Trophoblast cell (in vitro differentiated cells and primary cell): ENCODE measurements at regions not wholly inside any gene's neighbourhood (a gene's known extent, or its start where the extent isn't known, plus 50 kb on each side); places are given as distances from the start of the nearest gene placed in this dataset.

Experiments used
- DNase-seq, 2 donors: peaks; one replicate each; pipeline ENCODE4 v3.0.0-alpha.2; 2016
- H2AFZ ChIP-seq: 2 replicates; pipeline ENCODE4 v1.6.1; 2013; ENCODE audit warnings: low read length, moderate library complexity, mild to moderate bottlenecking; ENCODE audit not compliant: insufficient read depth, poor library complexity
- H2AK5ac ChIP-seq: 2 replicates; pipeline ENCODE4 v1.6.1; 2013; ENCODE audit warnings: mild to moderate bottlenecking, low read length
- H2BK120ac ChIP-seq: 2 replicates; pipeline ENCODE4 v1.6.1; 2013; ENCODE audit warnings: low read length, mild to moderate bottlenecking, moderate library complexity; ENCODE audit not compliant: insufficient read depth, poor library complexity
- H2BK12ac ChIP-seq: 2 replicates; pipeline ENCODE4 v1.6.1; 2013; ENCODE audit warnings: mild to moderate bottlenecking, low read length, moderate library complexity
- H2BK5ac ChIP-seq: 2 replicates; pipeline ENCODE4 v1.6.1; 2013; ENCODE audit warnings: low read length, low read depth, moderate library complexity, mild to moderate bottlenecking; ENCODE audit not compliant: poor library complexity
- H3K14ac ChIP-seq: 2 replicates; pipeline ENCODE4 v1.6.1; 2013; ENCODE audit warnings: mild to moderate bottlenecking, low read length
- H3K18ac ChIP-seq: 2 replicates; pipeline ENCODE4 v1.6.1; 2013; ENCODE audit warnings: mild to moderate bottlenecking, low read length
- H3K23ac ChIP-seq: 2 replicates; pipeline ENCODE4 v1.6.1; 2013; ENCODE audit warnings: low read length
- H3K27ac ChIP-seq: 2 replicates; pipeline ENCODE4 v1.5.1; 2013; ENCODE audit warnings: low read depth, mild to moderate bottlenecking, inconsistent platforms, low read length, moderate library complexity
- H3K27me3 ChIP-seq: 2 replicates; pipeline ENCODE4 v1.6.1; 2013; ENCODE audit warnings: inconsistent platforms, mild to moderate bottlenecking, low read length, moderate library complexity; ENCODE audit not compliant: insufficient read depth
- H3K36me3 ChIP-seq, 2 experiments: 1 replicate in 1 of 2; 2 replicates in 1 of 2; pipeline ENCODE4 v1.6.1; 2013; ENCODE audit warnings: low read length in 2 of 2, mild to moderate bottlenecking in 2 of 2, moderate library complexity in 1 of 2; ENCODE audit not compliant: insufficient read depth in 2 of 2, control insufficient read depth in 1 of 2
- H3K4ac ChIP-seq: 2 replicates; pipeline ENCODE4 v1.6.1; 2013; ENCODE audit warnings: low read depth, mild to moderate bottlenecking, low read length, moderate library complexity
- H3K4me1 ChIP-seq, 2 experiments: 1 replicate in 1 of 2; 2 replicates in 1 of 2; pipeline ENCODE4 v1.6.1; 2013; ENCODE audit warnings: low read length in 2 of 2, mild to moderate bottlenecking in 2 of 2, moderate library complexity in 1 of 2; ENCODE audit not compliant: insufficient read depth in 2 of 2, control insufficient read depth in 1 of 2
- H3K4me2 ChIP-seq: 2 replicates; pipeline ENCODE4 v1.6.1; 2013; ENCODE audit warnings: inconsistent platforms, mild to moderate bottlenecking, low read length, moderate library complexity
- H3K4me3 ChIP-seq: 2 replicates; pipeline ENCODE4 v1.5.1; 2013; ENCODE audit warnings: mild to moderate bottlenecking, low read depth, low read length, inconsistent platforms
- H3K79me1 ChIP-seq: one replicate; pipeline ENCODE4 v1.6.1; 2013; ENCODE audit warnings: low read length
- H3K79me2 ChIP-seq: 2 replicates; pipeline ENCODE4 v1.6.1; 2013; ENCODE audit warnings: low read length, mild to moderate bottlenecking; ENCODE audit not compliant: control insufficient read depth, insufficient read depth, poor library complexity
- H3K9ac ChIP-seq: 2 replicates; pipeline ENCODE4 v1.6.1; 2013; ENCODE audit warnings: mild to moderate bottlenecking, low read length
- H3K9me3 ChIP-seq: 2 replicates; pipeline ENCODE4 v1.6.1; 2013; ENCODE audit warnings: low read depth, mild to moderate bottlenecking, control low read depth, inconsistent platforms, low read length; ENCODE audit not compliant: insufficient read depth
- H4K12ac ChIP-seq: 2 replicates; pipeline ENCODE4 v1.6.1; 2013; ENCODE audit warnings: low read depth, mild to moderate bottlenecking, low read length, moderate library complexity
- H4K8ac ChIP-seq: 2 replicates; pipeline ENCODE4 v1.6.1; 2013; ENCODE audit warnings: low read depth, mild to moderate bottlenecking, low read length, moderate library complexity
- H4K91ac ChIP-seq: one replicate; pipeline ENCODE4 v1.6.1; 2013; ENCODE audit warnings: low read depth, mild to moderate bottlenecking, low read length, moderate library complexity
- WGBS: extraction: QIAGEN DNeasy Blood & Tissue Kit; methylation state at CpG from one replicate; pipeline ENCODE4 v1.1.7; 2013; ENCODE audit warnings: missing lambda C conversion rate; ENCODE audit not compliant: insufficient read length, insufficient coverage; ENCODE audit errors: extremely low coverage; 5-methylcytosine and 5-hydroxymethylcytosine counted together

DNA sequence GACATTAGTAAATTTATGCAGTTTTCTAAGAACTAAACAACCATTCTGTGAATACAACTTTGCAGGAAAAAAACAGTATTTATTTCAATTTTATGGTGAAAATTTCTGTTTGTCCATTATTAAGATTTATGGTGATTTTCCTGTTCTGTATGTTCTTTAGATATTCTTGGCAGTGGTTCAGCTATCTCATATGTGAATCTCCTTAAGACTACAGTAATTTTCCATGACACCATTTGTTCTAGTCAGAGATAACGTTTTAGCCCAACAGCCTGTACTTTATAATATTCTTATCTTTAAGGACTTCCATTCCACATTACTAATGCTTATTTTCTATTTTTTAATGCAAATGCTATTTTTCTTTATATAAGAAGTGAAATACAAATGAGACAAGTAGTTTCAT, 504.0 kb downstream of the RFPL4B start:
- Histone ChIP-seq H2AK5ac (no peak overlapping the region), H3K4me3 (no peak overlapping the region), H3K79me2 (no peaks in the 10 kb centered on the region), H3K4ac (no peak overlapping the region), H3K9ac (no peak overlapping the region), H3K4me1 (no peaks in the 10 kb centered on the region), H2BK12ac (no peak overlapping the region), H3K14ac (no peak overlapping the region), H3K79me1 (no peaks in the 10 kb centered on the region), H3K23ac (no peak overlapping the region), H4K91ac (no peak overlapping the region), H2BK5ac (no peak overlapping the region), H3K27ac (no peak overlapping the region), H3K9me3 (no peaks in the 10 kb centered on the region), H2AFZ (no peak overlapping the region), H4K8ac (no peak overlapping the region), H3K4me2 (no peak overlapping the region), H3K36me3 (no peaks in the 10 kb centered on the region), H2BK120ac (no peak overlapping the region), H3K18ac (no peak overlapping the region), H4K12ac (no peak overlapping the region), H3K27me3 (no peaks in the 10 kb centered on the region)
- DNase-seq: no peak
- no CpG with 5 or more reads among the region's 1 CpG for WGBS

DNA sequence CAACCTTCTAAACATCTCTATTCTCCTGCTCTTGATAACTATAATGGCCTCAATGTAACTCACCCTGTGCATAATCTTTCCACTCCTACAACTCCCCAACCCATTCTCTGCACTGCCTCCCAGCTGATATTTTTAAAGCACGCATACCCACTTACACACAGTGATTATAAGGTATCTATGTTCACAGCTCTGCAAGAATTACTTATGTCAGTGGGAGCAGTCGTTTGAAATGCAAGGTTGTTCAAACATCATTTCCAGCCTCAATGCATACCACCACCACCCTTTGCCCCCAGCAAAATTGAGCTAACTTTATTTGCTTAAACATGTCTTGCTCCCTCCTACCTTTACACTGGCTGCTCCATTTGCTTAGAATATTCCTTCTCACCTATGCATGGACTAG, 506.0 kb downstream of the RFPL4B start:
- Histone ChIP-seq H3K23ac (no peak overlapping the region), H3K4me2 (no peak overlapping the region), H4K8ac (no peak overlapping the region), H2BK5ac (no peak overlapping the region), H2AK5ac (no peak overlapping the region), H2BK120ac (no peak overlapping the region), H3K27me3 (no peaks in the 10 kb centered on the region), H3K14ac (no peak overlapping the region), H3K27ac (no peak overlapping the region), H2BK12ac (no peak overlapping the region), H2AFZ (no peak overlapping the region), H4K91ac (no peak overlapping the region), H3K4me3 (no peak overlapping the region), H3K18ac (no peak overlapping the region), H3K36me3 (no peaks in the 10 kb centered on the region), H3K9me3 (no peaks in the 10 kb centered on the region), H3K9ac (no peak overlapping the region), H3K4me1 (no peaks in the 10 kb centered on the region), H3K4ac (no peak overlapping the region), H3K79me2 (no peaks in the 10 kb centered on the region), H3K79me1 (no peaks in the 10 kb centered on the region), H4K12ac (no peak overlapping the region)
- no CpG with 5 or more reads among the region's 2 CpGs for WGBS
- DNase-seq: no peak

DNA sequence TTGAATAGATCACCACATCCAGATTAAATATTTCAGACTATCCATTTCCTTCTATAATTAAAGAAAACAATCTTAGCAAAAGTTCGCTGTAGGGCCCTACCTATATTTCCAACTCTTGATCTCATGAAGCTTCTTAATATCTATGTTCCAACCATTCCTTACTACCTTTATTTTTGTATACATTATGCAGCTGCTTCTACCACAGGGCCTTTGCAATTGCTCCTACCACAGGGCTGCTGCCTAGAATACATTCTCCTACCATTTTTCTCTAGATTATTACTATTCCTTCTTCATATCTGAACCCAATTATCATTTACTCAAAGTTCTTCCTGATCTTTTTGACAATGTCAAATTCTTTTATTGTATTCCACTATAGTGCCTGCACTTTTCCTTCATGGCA, 516.6 kb downstream of the RFPL4B start:
- no peaks in the 10 kb centered on the region for H3K79me1 ChIP-seq
- no peak overlapping the region for H4K12ac ChIP-seq
- H3K9me3 ChIP-seq: no peaks in the 10 kb centered on the region
- no peak overlapping the region for H2AK5ac ChIP-seq
- no peak overlapping the region for H3K14ac ChIP-seq
- DNase-seq: no peak
- no CpG with 5 or more reads among the region's 1 CpG for WGBS
- H3K36me3 ChIP-seq: no peaks in the 10 kb centered on the region
- no peak overlapping the region for H2BK12ac ChIP-seq
- H4K91ac ChIP-seq: no peak overlapping the region
- no peaks in the 10 kb centered on the region for H3K27me3 ChIP-seq
- H3K4me1 ChIP-seq: no peaks in the 10 kb centered on the region
- H3K4me2 ChIP-seq: no peak overlapping the region
- no peak overlapping the region for H4K8ac ChIP-seq
- H3K23ac ChIP-seq: no peak overlapping the region
- no peak overlapping the region for H3K9ac ChIP-seq
- H3K79me2 ChIP-seq: no peaks in the 10 kb centered on the region
- no peak overlapping the region for H3K4me3 ChIP-seq
- no peak overlapping the region for H3K18ac ChIP-seq
- no peak overlapping the region for H2AFZ ChIP-seq
- H3K27ac ChIP-seq: no peak overlapping the region
- H3K4ac ChIP-seq: no peak overlapping the region
- no peak overlapping the region for H2BK120ac ChIP-seq
- no peak overlapping the region for H2BK5ac ChIP-seq

DNA sequence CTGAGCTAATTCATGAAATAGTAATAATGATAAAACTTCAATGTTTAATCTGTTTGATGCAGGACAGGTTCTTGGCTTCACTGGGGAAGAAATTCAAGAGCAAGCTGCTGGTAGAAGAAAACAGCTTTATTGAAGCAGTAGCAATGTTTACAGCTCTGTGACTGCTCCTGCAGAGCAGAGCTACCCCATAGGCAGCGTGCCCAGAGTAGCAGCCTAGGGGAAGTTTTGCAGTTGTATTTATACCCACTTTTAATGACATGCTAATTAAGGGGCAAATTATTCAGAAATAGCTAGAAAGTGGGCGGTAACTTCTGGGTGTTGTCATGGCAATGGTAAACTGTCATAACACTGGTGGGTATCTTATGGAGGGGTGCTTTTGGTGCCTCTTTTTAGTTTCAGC, 518.0 kb downstream of the RFPL4B start:
- no peak overlapping the region for H4K91ac ChIP-seq
- H3K18ac ChIP-seq: no peak overlapping the region
- no peak overlapping the region for H3K4ac ChIP-seq

More for the DNA sequence above, 518.0 kb downstream of the RFPL4B start:
- Histone ChIP-seq H2BK12ac (no peak overlapping the region), H3K4me3 (no peak overlapping the region), H3K27me3 (no peaks in the 10 kb centered on the region), H3K79me2 (no peaks in the 10 kb centered on the region), H3K4me1 (no peaks in the 10 kb centered on the region), H3K14ac (no peak overlapping the region), H3K79me1 (no peaks in the 10 kb centered on the region), H3K4me2 (no peak overlapping the region), H3K9me3 (no peaks in the 10 kb centered on the region), H2BK5ac (no peak overlapping the region), H3K23ac (no peak overlapping the region), H4K12ac (no peak overlapping the region), H3K36me3 (no peaks in the 10 kb centered on the region), H2AK5ac (no peak overlapping the region), H2AFZ (no peak overlapping the region), H2BK120ac (no peak overlapping the region), H3K27ac (no peak overlapping the region), H4K8ac (no peak overlapping the region), H3K9ac (no peak overlapping the region)
- no peak for DNase-seq
- no CpG with 5 or more reads among the region's 2 CpGs for WGBS
